ENCODE measurements at regions not wholly inside any gene's neighbourhood (a gene's known extent, or its start where the extent isn't known, plus 50 kb on each side); places are given as distances from the start of the nearest gene placed in this dataset.

- H2BK15ac ChIP-seq (ENCODE audit: low read depth, low read length), result no peak overlapping the region
- no CpG with 5 or more reads among the region's 2 CpGs for WGBS, 2 experiments (ENCODE audit: extremely low coverage in 2 of 2, insufficient read length in 1 of 2)
- no peak overlapping the region for H3K4me3 ChIP-seq (ENCODE audit: insufficient read depth, low read depth, low read length)
- no peak overlapping the region for H2AK9ac ChIP-seq (replicated peaks; ENCODE audit: low read depth, low read length, poor library complexity)
- H2BK120ac ChIP-seq (ENCODE audit: low read depth, low read length), result no peak overlapping the region
- intact Hi-C loops (cut with micrococcal nuclease) (no loop called here), in situ Hi-C loops (cut with MboI; ENCODE audit: low sequenced_read_pairs) (no loop called here), dilution Hi-C loops (cut with HindIII; ENCODE audit: low sequenced_read_pairs, unreplicated experiment) (no loop called here)
- H3K27me3 ChIP-seq (ENCODE audit: control insufficient read depth, insufficient read depth, low read length), result no peaks in the 10 kb centered on the region
- no peaks in the 10 kb centered on the region for H3K79me1 ChIP-seq (ENCODE audit: low read depth in 1 of 2, low read length in 2 of 2)
- no peak overlapping the region for H3K18ac ChIP-seq (ENCODE audit: low read depth, low read length)
- ATAC-seq (ENCODE audit: low read depth), result no peak
- no peaks in the 10 kb centered on the region for H3K9me3 ChIP-seq (ENCODE audit: control insufficient read depth, insufficient read depth, low read length)
- no peaks in the 10 kb centered on the region for H3K36me3 ChIP-seq (ENCODE audit: control insufficient read depth, insufficient read depth, low read length)
- no peak overlapping the region for H3K9ac ChIP-seq (ENCODE audit: low read depth, low read length)
- no peak overlapping the region for H3K4me2 ChIP-seq (ENCODE audit: low read depth, low read length)
- no peak overlapping the region for H3K56ac ChIP-seq (ENCODE audit: extremely low read depth, insufficient read depth, low read length)
- H3K14ac ChIP-seq (replicated peaks; ENCODE audit: low read depth, low read length), result no peak overlapping the region
- CTCF ChIA-PET, result interaction anchor here (0.5 kb wide), 1 partner anchor 558 kb away, joined by 3 read pairs; the partner anchor contains the start of gene TMEM165
- no peaks in the 10 kb centered on the region for H3K9me1 ChIP-seq (ENCODE audit: insufficient read depth, low read length)
- H2BK5ac ChIP-seq (ENCODE audit: low read depth, low read length, poor library complexity, severe bottlenecking), result no peak overlapping the region
- DNase-seq, result no peak
- BruUV-seq (replicated peaks), result no TSS peak
- H3K27ac ChIP-seq (ENCODE audit: insufficient read depth, low read length), result no peak overlapping the region
- no peak overlapping the region for H2AFZ ChIP-seq (replicated peaks; ENCODE audit: low read length, poor library complexity)
- H4K8ac ChIP-seq (ENCODE audit: low read depth in 2 of 2, low read length in 2 of 2), result no peak overlapping the region
- no peak overlapping the region for H4K91ac ChIP-seq (ENCODE audit: insufficient read depth, low read depth, low read length)
- no peaks in the 10 kb centered on the region for H4K20me1 ChIP-seq (ENCODE audit: insufficient read depth, low read length)
- no peak overlapping the region for H2BK20ac ChIP-seq (ENCODE audit: low read depth, low read length)
- H4K5ac ChIP-seq (ENCODE audit: low read depth, low read length), result no peak overlapping the region
- no peak overlapping the region for H2AK5ac ChIP-seq (ENCODE audit: low read depth, low read length)
- H3K23ac ChIP-seq (ENCODE audit: low read depth, low read length), result no peak overlapping the region
- TF ChIP-seq MXI1 (IDR thresholded peaks at IDR 0.05; ENCODE audit: borderline replicate concordance, low read depth, low read length) (no peak), MAFK (IDR thresholded peaks at IDR 0.05; ENCODE audit: low read depth, low read length) (no peak), BHLHE40 (IDR thresholded peaks at IDR 0.05; ENCODE audit: low read depth, low read length) (no peak), NFE2L2 (IDR thresholded peaks at IDR 0.05; ENCODE audit: low read depth, low read length) (no peak), USF2 (IDR thresholded peaks at IDR 0.05; ENCODE audit: low read depth, low read length) (no peak), SMC3 (IDR thresholded peaks at IDR 0.05; ENCODE audit: low read depth, low read length) (no peak), CHD1 (IDR thresholded peaks at IDR 0.05; ENCODE audit: low read depth, low read length) (no peak), FOS (IDR thresholded peaks at IDR 0.05; ENCODE audit: low read depth, low read length) (no peak), RAD21 (IDR thresholded peaks at IDR 0.05; ENCODE audit: low read length) (no peak), MAZ (IDR thresholded peaks at IDR 0.05; ENCODE audit: borderline replicate concordance, low read depth, low read length) (no peak), RCOR1 (IDR thresholded peaks at IDR 0.05; ENCODE audit: insufficient replicate concordance, low read length) (no peak), RFX5 (IDR thresholded peaks at IDR 0.05; ENCODE audit: low read depth, low read length) (no peak), POLR2A (IDR thresholded peaks at IDR 0.05; ENCODE audit: low read depth, low read length) (no peak), CEBPB (IDR thresholded peaks at IDR 0.05; ENCODE audit: low read depth, low read length) (no peak)
- TF ChIP-seq, protein P1, sequence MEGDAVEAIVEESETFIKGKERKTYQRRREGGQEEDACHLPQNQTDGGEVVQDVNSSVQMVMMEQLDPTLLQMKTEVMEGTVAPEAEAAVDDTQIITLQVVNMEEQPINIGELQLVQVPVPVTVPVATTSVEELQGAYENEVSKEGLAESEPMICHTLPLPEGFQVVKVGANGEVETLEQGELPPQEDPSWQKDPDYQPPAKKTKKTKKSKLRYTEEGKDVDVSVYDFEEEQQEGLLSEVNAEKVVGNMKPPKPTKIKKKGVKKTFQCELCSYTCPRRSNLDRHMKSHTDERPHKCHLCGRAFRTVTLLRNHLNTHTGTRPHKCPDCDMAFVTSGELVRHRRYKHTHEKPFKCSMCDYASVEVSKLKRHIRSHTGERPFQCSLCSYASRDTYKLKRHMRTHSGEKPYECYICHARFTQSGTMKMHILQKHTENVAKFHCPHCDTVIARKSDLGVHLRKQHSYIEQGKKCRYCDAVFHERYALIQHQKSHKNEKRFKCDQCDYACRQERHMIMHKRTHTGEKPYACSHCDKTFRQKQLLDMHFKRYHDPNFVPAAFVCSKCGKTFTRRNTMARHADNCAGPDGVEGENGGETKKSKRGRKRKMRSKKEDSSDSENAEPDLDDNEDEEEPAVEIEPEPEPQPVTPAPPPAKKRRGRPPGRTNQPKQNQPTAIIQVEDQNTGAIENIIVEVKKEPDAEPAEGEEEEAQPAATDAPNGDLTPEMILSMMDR (conservative IDR thresholded peaks at IDR 0.05; ENCODE audit: low read depth, low read length), result no peak
- TF ChIP-seq, protein P2, sequence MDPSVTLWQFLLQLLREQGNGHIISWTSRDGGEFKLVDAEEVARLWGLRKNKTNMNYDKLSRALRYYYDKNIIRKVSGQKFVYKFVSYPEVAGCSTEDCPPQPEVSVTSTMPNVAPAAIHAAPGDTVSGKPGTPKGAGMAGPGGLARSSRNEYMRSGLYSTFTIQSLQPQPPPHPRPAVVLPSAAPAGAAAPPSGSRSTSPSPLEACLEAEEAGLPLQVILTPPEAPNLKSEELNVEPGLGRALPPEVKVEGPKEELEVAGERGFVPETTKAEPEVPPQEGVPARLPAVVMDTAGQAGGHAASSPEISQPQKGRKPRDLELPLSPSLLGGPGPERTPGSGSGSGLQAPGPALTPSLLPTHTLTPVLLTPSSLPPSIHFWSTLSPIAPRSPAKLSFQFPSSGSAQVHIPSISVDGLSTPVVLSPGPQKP (IDR thresholded peaks at IDR 0.05; ENCODE audit: borderline replicate concordance, low read depth, low read length), result no peak
- H3K4ac ChIP-seq (ENCODE audit: low read depth, low read length), result no peak overlapping the region
- POLR2A ChIA-PET (ENCODE audit: unreplicated experiment), result no interaction called here
- no peaks in the 10 kb centered on the region; the same call in 1 of the 2 replicates for H3K4me1 ChIP-seq (ENCODE audit: control insufficient read depth, insufficient read depth, low read length)
These were observed 179.9 kb downstream of the KIT start for GRCh38 chr4:54837576-54838140.

Measured in IMR-90 (cell line).